ENCODE measurements at regions not wholly inside any gene's neighbourhood (a gene's known extent, or its start where the extent isn't known, plus 50 kb on each side); places are given as distances from the start of the nearest gene placed in this dataset.

DNA sequence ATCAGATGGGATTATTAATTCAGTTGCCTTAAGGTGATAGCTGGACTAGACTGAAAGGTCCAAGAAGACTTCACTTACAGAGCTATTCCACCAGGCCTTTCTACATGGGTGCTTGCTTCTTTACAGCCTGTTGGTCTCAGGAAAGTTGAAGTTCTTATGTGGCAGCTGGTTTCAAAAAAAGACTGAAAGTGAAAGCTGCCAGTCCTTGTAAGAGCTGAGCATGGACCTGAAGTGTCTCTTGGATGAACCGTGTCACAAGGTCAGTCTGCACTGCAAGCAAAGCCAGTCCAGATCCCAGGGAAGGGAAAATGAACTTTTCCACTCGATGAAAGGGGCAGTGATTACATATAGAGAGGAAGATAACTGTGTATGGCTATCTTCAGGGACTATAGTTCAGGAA is 201.5 kb upstream of the LUZP2 start:
- no peak for DNase-seq

DNA sequence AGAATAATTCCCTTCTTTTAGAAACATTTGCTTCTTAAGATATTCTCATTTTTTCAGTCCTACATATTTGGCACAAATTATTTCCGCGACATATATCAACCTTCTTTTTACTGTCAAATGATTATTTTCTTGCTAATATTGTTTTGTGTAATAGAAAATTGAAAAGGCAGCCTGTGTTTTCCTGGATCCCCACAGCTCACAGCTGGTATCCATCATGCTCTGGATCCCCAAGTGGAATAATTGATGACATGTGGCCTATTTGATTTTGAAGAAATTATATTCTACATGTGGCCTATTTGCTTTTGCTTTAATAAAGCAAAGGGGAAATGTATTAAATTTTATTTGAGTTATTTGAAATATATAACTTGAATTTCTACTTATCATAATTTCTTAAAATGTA is 199.4 kb upstream of the LUZP2 start:
- no peak for DNase-seq

DNA sequence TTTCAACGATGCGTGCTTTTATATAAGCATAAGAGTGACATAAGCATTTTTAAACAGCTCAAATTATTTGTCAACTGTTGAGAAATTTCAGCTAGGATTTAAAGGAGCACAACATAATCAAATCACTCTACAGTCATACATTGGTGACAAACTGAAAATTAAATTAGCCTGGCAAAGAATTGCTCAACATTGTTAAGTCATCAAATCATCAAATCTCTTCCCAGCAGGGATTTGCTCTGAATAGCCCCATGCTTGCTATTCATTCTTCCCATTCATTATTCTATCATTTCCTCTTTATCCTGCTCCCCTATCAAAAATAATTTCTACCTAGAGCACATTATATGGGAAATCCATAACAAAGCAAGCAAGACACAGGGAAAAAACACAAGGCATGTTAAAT is 198.7 kb upstream of the LUZP2 start:
- DNase-seq, result peak; percentile 44

DNA sequence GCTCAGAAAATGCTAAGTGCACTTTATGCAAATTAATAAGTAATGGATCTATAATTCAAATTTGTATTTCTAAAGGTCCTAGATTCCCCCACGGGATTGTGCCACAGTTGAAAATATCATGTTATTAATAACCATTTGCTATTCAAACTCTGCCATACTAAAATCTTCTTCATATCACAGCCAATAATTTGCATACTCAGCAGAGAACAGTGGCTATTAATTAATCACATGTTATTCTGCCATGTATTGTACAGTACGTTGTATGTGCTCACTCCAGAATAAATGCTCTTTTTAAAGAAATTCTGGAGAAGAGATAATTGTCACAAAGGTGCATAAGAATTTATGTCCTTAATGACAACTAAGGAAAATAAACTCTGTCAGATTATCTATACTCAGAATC is 184.9 kb upstream of the LUZP2 start:
- no peak for DNase-seq

DNA sequence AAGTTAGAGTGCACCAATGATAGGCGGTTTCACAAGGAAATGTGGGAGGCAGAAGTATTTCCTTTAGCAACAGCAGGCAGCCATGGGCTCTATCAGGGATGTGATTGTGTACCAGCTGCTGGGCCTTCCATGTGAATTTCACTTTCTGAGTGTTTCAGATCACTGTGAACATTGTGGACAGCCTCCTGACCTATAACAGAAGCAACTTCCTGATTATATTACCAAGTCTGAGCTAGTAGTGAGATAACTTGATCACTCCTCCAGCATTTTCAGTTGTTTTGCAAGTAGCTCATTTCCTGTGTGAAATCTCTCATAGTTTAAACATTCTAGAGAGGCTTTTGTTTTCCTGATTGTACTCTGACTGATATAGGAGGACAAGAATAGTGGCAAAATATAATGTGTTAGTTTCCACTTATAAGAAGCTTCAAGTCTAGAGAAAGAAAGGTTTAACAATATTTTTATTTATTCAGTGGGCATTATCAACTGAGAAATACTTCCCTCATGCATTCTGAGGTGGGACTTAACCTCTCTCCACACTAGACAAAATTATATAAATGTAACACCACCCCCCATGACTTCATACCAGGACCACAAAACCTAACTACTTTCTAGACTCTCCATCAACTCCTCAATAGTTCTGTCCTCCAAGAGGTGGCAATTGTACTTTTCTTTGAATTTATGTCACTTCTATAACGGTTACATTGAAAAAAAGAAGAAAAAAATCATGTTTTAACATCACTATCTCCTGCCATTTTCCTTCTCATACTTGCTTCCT is 184.2 kb upstream of the LUZP2 start:
- DNase-seq, result peak; percentile 13

DNA sequence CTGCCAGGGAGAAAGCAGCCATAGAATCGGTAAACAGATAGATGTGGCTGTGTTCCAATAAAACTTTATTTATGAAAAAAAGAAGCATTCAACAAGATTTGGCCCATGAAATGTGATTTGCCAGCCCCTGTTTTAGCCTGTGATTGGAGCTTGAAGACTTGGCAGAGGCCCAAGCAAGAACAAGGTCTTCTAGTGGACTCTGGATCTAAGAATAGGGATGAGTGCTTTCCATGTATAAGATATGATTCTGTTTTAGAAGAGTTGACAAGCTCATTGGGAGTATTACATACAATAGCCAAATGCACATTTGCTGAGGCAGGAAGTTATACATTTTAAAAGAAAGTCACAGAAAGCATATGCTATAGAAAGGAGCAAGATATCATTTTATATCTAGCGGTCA is 175.6 kb upstream of the LUZP2 start:
- DNase-seq, result no peak

DNA sequence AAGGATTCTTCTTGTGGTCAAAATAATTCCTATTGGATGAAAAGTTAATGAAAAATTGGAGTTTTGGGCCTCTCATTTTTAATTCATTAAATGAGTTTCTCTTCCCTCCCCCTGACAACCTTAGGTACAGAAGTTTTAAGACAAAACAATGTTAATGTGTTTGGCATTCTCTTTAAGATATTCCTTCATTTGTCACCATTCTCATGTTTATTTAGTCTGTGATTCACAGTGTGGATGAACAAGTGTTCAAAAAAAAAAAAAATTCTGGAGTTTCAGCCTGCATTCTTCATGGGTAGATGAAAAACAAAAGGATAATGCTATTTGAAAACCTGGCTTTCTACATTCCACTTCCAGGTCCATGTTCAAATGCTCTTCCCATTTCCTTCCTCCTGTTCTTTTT is 172.6 kb upstream of the LUZP2 start:
- peak; percentile 54 for DNase-seq

DNA sequence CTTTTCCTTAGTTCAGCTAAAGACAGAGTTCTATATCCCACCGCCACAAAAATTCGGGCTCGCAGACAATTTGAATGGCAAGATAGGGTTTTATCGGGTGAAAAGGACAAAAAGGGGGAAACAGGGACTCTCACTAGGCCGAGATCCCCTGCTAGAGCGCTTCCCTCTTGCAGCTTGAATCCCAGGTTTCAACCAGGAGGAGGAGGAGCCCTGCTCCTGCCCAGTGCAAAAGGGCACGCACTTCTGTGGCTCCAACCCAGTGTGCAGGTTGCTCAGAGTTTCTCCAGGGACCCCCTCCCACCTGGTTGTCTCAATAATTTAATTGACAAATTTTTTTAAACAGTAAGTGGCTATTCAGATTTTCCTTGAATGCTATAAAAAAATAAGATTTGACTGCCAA is 152.6 kb upstream of the LUZP2 start:
- DNase-seq, result no peak

DNA sequence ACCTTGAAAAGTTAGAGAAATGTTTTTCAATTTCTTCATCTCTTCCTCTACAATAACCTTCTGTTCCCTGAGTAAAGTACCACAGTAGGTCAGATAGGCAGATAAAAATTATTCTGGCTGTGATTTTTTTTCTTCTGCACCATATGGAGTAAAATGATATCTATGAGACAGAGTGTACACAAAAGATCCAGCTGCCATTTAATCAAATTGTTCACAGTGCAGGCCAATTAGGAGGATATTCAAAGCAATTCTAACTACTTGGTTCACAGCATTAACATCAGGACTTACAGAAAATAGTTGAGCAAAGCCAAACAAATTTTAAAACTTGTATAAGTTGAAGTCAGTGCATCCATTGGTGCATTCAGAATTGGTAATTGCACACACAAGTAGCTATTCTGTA is 147.9 kb upstream of the LUZP2 start:
- DNase-seq, result no peak

DNA sequence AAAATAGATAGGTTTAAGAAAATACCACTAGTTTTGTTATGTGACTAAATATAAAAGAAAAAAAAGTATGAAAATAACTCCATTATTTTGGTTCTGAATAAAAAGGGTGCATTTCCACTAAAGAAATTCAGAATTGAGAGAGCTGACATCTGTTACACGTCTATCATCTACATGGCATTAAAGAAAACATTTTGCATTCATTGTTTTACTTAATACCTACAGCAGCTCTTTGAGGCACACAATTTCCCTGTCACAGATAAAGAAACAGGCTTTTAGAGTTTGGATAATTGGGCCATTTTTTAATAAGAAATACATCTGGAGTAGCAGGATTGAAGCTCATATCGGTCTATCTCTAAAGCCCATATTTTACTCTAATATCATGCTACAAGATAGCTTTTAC is 145.7 kb upstream of the LUZP2 start:
- no peak for DNase-seq

DNA sequence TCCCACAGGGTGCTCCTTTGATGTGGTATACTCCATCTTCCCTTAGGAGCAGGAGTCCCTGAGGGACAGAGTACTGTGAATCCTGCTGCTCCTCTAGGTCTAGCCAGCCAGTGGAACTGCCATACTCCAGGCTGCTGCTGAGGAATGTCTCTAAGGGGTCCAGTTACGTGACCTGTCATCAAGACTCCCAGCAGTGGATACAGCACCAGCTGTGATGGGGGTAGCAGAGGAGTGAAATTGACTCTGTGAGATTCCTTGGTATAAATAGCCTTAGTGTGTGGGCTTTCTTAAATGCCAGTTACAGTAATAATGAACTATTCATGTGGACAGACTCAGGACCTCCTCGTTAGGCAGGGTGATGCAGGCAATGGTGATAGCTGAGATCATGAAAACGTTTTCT is 140.4 kb upstream of the LUZP2 start:
- DNase-seq, result peak; percentile 30

DNA sequence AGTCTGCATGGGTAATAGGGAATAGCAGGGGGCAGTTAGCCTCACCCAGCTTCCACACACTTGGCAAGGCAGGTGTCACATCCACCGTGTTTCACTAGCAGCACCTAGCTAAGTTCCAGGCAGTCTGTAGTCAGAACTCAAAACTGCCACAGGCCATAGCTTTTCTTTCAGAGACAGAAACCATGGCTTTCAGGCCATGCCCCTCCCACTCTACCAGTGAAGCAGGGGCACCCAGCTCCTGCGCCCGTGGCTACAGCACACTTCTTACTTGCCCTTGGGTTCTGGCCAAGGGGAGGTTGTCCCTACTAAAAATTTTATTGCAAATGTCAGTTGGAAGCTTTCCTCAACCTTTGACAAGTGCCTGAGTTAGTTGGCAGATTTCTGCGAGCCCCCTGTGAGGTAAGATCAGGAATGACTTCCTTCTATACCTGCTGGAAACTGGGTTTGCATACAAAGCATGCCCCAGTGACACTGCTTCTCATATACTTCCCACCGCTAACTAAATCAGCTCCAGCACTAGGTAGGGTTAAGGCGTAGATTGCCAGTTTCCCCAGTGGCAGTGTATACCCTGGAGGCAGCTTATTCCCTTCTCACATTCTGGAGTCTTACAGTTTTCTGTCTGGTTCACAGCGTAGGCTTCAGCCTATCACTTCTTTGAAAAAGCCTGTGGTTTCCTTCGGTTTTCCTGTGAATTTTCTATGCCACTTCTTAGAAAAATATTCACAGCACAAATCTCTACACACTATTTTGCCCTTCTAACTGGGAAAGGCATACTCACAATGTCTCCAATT is 139.0 kb upstream of the LUZP2 start:
- no peak for DNase-seq

DNA sequence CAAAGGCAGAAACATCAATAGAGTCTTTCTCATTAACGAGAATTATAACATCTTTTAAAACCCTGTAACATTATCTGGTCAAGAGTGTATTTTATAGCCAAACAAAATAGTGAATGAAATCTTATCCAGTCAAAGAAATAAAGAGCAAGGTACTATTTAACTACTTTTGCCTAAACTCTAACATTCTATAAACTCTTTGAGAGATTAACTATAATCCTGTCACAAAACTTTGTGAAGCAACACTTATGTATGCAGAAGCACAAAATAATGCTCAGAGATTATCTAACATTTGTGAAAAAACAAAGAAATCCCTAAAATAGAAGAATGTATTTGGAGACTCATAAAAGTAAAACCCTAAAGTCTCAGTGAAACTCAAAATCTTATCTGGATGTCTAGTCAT is 124.4 kb upstream of the LUZP2 start:
- no peak for DNase-seq

DNA sequence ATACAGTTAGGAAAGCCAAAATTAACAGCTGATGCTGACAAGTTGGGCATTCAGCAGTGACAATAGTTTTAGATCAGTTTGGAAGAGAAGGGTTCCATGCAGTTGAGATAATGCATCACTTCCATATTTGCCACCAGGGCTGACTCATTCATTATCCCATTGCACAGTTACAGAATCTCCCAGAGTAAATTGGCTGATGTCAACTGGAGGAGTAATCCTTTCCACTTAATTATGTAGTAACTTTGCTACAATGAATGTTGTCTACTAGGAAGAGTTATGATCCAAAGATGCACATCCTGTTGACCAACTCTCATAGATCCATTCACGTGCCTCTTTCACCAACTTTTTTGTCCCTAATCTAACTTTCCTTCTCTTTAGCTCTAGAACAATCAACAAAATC is 123.3 kb upstream of the LUZP2 start:
- peak; percentile 2 for DNase-seq

DNA sequence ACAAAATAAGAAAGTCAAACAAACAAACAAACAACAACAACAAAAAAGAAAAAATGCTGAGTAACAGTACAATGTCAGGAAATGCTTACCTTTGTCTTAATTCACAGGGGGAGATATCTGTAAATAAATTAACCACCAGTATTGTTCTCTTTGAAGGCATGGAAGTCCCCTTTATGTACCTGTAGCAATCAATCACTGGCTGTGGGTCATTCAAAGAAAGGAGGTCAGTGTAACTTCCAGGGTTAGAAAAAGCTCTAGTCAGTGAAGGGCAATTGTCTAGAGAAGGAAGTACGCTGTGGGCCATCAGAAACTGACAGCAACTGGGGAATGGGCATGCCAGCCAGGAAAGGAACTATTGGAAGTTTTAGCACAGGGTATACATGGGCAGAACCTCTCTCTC is 121.5 kb upstream of the LUZP2 start:
- DNase-seq, result no peak

DNA sequence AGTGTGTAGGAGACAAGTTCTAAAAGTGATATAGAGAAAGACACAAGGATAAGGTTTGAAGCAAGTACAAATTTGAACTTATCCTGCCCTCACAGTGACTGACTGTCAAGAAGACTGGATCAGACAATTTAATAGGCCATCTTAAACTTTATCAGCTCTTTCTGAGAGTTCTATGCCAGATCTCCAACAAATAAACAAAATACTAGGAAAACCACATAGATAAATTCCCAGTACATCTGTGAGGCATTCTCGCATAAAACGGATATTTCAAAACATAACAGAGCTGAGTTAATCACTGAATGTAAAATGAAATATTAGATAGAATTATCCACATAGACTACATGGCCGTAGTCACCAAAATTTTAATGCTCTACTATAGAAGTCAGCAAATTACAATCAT is 120.9 kb upstream of the LUZP2 start:
- no peak for DNase-seq

DNA sequence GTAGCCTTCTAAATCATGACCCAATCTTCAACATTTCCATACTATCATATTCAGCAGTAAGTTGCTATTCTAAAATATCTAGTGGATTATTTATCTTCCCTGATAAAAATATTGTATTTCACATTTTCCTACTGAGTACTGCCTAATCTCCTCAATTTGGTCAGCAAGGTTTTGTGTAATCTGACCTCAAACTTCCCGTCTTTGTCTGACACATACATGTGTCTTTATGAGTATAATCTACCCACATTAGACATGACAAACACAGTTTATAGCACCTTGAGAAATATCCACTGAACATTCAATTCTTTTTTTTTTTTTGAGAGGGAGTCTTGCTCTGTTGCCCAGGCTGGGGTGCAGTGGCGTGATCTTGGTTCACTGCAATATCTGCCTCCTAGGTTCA is 113.7 kb upstream of the LUZP2 start:
- no peak for DNase-seq

DNA sequence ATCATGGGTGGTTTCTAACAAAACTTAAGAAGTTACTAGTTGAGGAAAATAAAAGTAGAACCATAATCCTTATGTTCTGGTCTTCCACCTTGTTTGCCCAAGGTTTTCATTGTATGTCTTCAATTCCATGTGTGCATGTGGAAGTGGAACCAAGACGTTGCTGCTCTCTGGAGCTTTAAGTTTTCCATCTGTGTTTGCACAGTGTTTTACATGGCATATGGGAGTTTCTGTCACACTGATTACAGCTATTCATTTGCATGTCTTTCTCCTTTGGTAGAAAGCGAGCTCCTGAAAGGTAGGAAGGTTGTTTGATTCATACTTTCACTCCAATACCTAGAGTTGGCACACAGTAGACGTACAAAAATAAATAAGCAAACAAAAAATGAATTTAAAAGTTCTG is 112.6 kb upstream of the LUZP2 start:
- no peak for DNase-seq

DNA sequence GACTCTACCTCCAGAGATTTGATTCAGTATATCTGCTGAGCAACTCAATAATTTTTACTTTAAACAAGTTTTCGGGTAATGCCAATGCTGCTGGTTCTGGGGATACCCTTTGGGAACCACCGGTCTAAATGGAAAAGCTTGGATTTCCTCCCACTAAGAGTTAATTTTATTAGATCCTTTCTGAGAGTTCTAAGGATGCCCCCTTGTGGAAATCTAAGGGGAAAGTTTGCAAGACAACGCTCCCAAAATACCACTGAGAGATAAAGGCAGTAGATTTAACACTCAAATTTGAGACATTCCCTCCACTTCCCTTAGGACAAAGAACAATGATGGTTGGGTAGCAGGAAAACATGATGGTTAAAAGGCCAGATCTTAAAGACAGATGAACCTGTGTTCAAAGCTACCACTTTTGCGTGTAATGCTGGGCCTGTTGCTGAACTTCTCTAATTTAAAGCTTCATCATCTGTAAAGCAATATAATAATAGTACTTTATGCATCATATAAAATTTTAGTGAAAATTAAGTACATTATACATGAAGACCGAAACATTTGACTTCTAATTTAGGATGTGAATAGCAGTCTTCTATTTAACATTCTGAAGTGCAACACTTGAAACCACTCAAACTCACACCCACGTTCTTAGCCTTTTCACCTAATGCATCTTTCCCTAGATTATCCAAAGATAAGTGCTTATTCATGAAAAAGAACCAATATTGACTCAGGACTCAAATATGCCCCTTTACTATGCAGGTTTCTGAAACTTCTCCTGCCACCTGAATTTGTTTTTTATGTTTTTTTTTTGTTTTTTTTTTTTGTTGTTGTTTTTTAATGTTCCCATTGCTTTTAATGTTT is 110.1 kb upstream of the LUZP2 start:
- peak; percentile 65 for DNase-seq

DNA sequence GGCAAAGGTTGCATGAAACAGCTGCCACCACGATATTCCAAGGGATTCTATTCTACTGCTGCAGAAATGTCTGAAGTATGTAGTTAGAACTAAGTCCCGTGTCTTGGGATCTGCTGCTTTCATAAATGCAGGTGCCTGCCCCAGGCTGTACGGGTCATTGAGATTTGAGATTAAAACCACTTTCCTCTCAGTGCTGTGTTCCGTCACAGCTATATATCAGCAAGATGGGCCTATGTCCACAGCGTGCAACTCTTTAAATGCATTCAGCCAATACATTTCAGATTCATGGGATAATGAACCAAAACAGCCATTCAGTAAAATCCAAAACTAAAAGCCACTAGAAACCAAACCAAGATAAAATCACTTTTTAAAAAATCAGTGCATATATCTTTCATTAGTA is 107.3 kb upstream of the LUZP2 start:
- DNase-seq, result no peak

DNA sequence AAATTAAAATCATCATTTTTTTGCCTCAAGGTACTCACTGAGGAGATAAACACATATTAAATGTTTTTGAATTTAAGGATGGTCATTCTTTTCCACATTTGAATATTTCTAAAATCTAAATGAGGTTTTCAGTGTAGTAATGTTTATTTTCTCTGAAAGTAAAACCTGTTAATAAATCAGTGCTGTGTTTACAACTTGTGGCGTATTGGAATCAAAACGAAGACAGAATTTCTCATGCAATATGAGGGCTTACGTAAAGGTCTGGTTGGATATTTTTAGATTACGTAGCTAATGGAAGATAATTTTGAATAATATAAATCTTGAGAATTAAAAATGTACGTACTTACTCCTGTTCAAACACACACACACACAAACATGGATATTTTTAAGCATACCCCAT is 106.8 kb upstream of the LUZP2 start:
- no peak for DNase-seq

DNA sequence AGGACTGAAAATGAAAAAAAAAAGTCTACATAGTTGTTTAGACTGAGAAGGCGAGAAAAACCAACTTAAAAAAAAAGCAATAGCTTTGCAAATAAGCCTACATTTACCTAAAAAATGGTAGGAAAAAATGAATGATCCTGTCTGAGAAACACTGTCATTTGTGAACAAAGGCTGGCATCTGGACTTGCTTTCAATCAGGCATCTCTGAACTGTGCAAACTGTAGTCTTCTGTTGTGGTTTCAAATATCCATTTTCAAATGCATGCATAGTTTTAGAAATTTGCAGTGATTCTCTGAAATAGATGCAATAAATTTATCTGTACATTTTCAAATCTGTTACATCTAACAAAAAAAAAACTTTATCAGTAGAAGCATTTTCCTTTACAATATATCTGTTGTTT is 106.1 kb upstream of the LUZP2 start:
- DNase-seq, result no peak

DNA sequence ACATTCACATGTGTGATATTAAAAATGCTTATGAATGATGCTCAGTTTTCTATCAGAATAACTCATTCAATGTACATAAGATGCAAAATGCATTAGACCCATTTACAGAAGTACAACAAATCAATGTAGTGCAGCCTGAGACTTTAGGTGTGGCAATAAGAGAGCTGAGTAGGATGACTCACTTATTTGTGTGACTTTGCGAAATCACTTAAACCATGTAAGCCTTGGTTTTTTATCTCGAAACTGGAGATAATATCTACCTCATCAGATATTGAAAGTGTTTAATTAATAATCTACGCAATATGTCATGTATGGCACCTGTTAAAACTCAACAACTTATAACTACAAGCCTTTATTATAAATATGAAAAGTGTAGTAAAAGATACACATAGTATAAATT is 105.7 kb upstream of the LUZP2 start:
- DNase-seq, result peak; percentile 2
